ENCODE measurements at regions not wholly inside any gene's neighbourhood (a gene's known extent, or its start where the extent isn't known, plus 50 kb on each side); places are given as distances from the start of the nearest gene placed in this dataset.

DNA sequence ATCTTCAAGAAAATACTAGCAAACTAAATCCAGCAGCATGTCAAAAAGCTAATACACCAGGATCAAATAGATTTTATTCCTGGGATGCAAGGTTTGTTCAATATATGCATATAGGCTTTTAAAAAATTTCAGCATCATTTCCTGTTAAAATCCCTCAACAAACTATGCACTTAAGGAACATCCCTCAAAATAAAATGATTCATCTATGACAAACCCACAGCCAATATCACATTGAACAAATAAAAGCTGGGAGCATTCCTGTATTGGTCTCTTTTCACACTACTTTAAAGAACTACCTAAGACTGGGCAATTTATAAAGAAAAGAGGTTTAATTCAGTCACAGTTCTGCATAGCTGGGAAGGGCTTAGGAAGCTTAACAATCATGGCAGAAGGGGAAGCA lies 726.7 kb downstream of the GRXCR1 start:
- TF ChIP-seq, protein P1, sequence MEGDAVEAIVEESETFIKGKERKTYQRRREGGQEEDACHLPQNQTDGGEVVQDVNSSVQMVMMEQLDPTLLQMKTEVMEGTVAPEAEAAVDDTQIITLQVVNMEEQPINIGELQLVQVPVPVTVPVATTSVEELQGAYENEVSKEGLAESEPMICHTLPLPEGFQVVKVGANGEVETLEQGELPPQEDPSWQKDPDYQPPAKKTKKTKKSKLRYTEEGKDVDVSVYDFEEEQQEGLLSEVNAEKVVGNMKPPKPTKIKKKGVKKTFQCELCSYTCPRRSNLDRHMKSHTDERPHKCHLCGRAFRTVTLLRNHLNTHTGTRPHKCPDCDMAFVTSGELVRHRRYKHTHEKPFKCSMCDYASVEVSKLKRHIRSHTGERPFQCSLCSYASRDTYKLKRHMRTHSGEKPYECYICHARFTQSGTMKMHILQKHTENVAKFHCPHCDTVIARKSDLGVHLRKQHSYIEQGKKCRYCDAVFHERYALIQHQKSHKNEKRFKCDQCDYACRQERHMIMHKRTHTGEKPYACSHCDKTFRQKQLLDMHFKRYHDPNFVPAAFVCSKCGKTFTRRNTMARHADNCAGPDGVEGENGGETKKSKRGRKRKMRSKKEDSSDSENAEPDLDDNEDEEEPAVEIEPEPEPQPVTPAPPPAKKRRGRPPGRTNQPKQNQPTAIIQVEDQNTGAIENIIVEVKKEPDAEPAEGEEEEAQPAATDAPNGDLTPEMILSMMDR (optimal IDR thresholded peaks at IDR 0.05 in 1 of 3, IDR thresholded peaks at IDR 0.05 in 1 of 3, conservative IDR thresholded peaks at IDR 0.05 in 1 of 3; ENCODE audit: extremely low read depth in 1 of 3, insufficient read depth in 2 of 3, low read length in 3 of 3) = no peak
- TF ChIP-seq EZH2 (IDR thresholded peaks at IDR 0.05; ENCODE audit: low read length) = no peak

Data from keratinocyte (primary cell).